Myocyte (in vitro differentiated cells): ENCODE measurements at regions not wholly inside any gene's neighbourhood (a gene's known extent, or its start where the extent isn't known, plus 50 kb on each side); places are given as distances from the start of the nearest gene placed in this dataset.

ENCODE experiments used
- DNase-seq: peaks from one replicate; pipeline ENCODE4 v3.0.0-alpha.2; 2012; ENCODE audit warnings: low read depth

DNA sequence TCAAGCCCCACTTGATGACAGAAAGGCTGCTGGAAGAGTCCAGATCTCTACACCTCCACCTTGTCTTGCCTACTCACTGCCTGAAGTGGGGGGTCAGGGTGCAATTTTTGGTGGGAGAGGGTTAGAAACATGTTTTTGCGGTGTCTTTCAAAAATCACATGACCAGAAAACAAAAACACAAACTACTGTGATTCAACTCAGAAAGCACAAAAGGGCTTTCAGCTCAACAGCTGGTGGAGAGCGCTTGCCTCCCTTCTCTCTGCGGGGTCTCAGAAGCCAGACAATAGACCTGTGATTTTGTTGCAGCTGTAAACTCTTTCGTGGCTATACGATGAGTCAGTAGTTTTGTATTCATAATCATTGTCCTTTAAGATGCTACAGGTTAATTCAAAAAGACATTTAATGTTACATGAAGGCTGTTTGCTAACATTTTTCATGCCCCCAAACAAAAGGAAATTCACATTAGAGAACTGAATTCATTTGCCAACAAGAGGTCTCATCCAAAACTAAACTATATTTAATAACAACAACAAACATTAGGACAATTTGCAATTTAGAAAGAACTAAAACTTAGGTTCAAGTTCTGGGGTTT lies 172.6 kb upstream of the RAI14 start:
- DNase-seq = no peak

DNA sequence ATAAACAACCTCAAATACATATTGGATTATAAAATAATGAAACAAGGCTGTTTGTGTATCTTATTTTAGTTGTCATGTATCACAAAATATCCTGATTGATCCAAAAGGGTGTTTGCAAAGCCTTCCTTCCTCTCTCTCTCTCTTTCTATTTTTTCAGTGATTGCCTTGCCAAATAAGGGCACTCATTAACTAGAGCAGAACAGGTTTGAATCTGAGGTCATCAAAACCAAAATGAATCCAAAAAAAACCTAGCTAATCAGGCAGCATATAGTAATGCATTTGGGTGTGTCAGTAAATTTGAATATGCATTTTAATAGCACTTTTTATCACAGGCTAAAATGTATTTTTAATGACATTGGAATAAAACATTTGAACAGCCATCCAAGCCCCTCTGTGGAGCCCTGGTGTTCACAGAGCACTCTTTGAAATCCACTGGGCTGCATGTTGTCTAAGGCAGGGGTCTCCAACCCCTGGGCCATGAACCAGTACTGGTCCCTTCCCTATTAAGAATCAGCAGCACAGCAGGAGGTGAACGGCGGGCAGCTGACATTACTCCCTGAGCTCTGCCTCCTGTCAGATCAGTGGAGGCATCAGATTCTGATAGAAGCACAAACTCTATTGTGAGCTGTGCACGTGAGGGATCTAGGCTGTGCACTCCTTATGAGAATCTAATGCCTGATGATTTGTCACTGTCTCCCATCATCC lies 171.8 kb upstream of the RAI14 start:
- DNase-seq = no peak

DNA sequence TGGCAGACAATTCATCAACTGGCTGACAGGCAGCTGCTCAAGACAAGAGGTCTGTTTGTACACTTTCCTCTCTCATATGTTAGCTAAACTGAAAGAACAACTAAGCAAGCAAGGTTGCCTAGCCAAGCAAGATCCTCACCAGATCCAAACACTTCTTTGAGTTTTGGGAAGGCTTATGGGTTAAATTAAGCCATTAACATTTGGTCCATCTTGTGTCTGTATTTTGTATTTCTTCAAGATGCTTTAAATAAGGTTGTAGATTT lies 170.4 kb upstream of the RAI14 start:
- DNase-seq = no peak

DNA sequence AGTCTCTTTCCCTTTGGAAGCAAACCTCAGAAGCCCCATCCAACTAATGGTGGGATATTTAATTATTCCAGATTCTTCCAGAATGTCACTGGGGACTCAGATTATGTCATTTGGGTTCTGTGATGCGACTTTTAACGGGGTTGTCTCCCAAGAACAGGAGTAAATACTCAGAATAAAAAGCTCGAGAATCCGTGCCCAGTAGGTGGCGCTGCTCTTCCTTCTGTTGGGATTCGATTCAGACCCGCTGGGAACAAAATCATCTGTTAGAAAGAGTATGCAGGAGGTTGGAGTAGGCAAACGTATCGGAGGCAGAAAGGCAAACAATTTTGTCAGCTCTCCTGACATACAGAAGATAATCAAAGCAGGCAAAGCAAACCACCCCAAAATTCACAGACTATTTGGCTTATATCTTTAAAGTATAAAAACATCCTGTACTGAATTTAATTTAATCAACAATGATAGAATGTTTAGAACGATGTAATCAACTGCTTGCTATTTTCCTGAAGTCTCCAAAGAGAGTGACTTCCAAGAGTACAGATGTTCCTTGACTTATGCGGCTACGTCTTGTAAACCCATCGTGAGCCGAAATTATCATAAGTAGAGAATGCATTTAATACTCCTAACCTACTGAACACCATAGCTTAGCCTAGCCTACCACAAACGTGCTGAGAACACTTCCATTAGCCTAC lies 169.8 kb upstream of the RAI14 start:
- DNase-seq = peak; percentile 88

DNA sequence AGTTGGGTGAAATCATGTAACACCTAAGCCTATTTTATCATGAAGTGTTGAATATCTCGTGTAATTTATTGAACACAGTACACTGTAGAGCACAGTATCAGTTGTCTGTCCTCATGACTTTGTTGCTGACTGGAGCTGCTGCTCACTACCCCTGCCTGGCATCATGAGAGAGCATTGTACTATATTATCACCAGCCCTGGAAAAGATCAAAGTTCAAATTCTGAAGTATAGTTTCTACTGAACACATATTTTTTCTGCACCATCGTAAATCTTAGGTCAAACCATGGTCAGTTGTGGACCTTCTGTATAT lies 169.3 kb upstream of the RAI14 start:
- no peak for DNase-seq

DNA sequence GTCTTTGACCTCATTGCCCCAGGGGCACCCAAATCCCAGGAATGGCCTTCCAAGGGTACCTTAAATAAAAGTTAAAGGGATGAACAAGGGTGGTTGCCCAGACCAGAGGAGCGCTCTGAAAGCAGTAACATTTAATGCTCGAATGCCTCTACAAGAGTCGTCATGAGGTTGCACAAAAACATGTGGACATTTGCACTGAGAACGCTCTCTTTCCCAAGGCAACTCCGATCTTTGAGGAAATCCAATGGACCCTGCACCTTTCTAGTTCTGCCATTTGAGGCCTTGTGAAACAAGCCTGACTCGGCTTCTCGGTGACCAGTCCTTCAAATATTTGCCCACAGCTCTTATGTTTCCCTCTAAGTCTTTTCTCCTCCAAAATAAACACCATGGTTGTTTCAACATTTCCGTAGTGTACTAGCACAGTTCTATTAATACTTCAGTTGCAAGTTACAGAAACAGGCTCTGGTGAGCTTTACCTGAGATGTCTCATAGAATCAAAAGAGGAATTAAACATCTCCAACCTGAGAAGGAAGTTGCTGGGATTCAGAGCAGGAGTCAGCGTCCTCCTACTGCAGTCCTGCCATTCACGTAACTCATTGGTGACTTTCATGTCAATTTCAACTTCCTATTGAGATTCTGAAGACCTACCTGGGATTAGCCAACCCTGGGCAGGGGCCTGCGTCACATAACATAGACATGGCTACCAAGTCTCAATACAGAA lies 168.8 kb upstream of the RAI14 start:
- DNase-seq = peak; percentile 49

DNA sequence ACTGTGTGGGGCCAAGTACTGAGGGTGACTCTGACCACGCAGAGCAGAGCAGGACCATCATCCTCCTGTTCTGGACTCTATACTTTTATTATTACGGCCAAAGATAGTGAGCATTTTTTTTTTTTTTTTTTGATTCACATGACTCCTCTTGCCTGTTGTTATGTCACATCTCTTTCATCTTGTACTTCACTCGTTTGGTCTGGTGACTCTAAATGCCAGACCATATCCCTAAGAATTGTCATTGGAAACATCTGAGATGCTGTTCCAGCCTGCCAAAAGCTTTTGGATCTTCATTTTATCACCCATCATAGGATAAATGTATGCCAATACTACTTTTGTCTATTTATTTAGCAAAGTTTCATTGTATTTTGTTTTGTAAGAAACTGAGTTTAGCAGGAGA lies 168.2 kb upstream of the RAI14 start:
- no peak for DNase-seq

DNA sequence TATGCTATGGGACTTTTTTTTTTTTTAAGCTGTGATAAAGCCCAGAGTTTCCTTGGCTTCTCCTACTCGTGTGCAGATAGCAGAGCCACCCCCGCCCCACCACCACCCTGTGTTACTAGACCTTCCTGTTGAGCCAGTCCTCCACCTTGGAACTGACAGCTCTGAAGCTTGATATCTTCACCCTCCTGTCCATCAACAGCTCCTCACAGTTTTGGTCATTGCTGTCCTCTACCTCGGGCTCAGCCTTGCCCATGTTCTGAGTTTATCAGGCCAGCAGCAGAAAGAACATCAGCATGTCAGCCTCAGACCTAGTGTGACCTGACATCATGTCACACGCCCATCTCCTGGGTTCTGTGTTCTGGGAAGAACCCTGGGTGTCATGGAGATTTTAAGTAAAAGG lies 167.1 kb upstream of the RAI14 start:
- no peak for DNase-seq

DNA sequence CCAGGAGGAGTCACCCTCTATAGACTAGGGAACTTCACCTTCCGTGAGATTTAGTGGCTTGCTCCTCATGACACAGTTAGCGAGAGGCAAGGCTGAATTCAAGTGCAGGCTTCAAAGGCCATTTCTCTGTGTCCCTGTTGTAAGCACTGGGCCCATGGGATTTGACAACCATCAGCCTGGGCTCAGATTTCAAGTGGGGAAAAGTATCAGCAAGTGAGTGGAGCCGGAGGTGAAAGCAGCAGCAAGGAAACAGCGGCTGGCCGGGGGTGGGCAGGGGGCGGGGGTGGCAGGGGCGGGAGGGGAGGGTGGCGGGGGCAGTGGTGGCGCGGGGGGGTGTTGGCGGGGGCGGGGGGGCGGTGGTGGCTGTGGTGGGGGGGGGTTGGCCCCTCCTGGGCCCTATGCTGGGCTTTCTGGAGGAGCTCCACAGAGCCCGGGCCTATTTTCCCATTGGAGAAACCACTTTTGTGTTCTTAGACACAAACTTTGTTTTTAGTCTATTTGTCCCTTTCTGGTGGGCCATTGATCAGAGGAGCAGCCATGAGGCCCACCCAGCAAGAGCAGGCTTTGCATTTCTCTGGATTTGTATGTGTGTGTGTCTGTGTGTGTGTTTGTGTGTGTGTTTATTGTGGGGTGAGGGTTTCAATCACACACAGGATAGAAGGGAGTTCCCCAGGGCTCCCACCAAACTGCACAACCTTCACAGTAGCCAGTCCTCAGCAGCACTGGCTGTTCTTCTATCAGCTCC lies 165.4 kb upstream of the RAI14 start:
- peak; percentile 32 for DNase-seq

DNA sequence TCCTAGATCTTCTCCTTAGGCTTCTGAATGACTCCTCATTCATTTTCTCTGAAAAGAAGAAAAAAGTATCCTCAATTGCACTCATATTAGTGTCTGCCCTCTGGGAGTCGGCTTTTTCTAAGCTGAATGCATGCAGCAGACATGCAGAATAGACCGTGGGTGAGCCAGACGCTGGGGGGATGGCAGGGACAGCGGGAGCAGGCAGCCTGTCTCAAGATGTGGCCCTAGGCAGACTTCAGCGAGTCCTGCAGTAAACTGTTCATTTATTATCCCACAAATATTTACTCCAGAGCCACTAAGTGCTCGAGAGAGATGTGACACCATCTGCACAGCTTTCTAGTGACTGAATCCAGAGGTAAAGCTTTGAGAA lies 164.9 kb upstream of the RAI14 start:
- no peak for DNase-seq

DNA sequence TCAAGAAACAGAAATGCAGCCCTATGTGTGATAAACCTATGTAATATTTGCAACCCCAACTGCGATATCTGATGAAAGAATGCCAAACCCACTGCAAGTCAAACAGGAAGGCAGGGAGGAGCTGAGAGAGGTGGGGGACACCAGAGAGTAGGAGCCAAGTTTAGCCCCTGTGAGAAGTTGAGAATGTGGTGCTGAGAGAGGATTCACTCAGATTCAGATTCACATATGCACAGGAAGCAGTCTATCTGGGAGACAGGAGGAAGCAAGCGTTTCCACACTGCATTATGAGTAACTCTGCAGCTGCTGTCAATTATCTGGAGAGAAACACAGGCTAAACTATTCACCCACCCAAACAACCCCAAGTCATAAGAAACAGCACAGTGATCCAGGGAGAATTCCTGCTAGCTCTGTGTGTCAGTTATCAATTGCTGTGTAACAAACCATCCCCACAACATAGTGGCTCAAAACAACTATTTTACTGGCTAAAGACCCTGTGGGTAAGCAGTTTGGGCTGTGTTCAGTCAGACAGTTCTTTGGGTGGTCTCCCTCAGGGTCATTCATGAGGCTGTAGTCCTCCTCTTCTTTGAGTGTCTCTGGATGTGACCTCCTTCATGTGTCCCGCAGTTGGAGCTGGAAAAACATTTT lies 161.9 kb upstream of the RAI14 start:
- DNase-seq = peak; percentile 14

DNA sequence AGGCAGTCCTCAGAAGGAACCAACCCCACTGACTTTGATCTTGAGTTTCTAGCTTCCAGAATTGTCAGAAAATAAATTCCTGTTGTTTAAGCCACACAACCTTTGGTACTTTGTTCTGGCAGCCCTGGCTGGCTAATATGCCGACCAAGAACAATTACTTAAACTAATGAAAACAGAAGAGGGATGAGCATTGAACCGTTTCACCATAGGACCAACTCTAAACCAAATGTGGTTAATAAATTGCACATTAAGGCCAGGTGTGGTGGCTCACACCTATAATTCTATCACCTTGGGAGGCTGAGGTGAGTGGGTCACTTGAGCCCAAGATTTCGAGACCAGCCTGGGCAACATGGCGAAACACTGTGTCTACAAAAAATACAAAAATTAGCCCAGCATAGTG lies 160.9 kb upstream of the RAI14 start:
- no peak for DNase-seq

DNA sequence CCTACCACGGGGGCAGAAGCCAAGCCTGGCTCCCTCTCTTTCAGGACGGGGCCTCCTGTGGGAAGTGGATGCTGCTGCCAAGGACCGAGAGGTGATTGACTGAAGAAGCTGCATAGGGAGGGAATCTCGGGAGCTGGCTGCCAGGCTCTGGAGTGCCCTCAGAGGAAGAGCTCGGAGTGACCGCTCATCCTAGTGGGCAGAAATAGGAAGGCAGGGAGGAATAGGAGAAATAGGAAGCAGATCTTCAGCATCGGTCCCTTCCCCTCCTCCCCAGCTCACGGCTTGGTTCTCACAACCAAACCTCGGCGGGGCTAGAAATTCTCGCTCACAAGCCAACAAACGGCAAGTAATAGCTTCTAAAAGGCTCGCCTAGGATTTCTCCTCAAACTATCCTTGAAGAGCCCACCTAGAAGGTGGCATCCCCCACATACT lies 159.9 kb upstream of the RAI14 start:
- DNase-seq = no peak

DNA sequence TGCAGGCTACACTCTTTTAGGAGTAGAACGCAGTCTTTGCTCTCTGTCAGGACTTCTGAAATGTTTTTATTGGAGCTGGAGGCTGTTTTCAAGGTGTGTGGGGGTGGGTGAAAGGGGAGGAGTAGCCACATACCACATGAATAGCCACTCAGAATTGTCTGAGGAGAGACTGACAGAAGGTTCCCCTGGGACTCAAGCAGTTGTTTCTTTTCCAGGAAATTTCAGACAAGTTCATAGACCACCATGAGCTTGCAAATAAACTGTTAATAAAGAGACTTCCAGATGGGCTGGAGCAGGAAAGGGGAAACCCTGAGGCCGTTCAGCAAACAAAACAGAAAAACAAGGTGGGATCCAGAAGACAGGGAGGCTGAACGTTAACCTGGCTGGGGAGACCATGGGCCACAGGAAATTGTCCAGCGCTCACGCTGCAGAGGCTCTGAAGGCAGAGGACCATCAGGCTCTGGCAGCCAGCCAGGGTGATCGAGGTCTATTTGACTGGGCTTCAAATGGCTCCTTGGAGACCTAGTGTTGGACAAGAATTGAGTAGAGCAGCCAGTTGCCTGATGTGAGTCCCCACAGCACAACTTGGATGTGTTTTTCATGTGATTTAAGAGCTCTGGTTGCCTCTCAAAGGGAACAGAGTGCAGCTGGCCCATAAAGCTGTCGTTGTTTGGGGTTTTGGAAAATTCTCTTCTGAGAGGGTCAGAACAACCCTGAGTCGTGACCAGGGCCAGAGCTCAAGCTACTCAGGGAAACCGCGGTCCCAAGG lies 159.2 kb upstream of the RAI14 start:
- no peak for DNase-seq

DNA sequence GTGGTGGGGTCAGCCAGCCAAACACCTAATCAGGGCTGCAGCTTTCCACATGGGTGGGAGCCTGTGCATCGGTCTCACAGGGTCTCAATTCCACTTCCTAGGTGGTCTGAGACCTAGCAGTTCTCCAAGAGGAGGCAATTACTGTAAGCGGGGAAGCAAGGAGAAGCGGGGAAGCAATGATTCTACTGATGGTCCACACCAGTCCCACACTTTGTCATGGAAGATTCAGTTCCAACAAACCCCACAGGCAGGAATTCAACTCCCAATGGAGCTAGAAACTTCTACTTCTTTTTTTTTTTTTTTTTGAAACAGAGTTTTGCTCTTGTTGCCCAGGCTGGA lies 158.7 kb upstream of the RAI14 start:
- no peak for DNase-seq

DNA sequence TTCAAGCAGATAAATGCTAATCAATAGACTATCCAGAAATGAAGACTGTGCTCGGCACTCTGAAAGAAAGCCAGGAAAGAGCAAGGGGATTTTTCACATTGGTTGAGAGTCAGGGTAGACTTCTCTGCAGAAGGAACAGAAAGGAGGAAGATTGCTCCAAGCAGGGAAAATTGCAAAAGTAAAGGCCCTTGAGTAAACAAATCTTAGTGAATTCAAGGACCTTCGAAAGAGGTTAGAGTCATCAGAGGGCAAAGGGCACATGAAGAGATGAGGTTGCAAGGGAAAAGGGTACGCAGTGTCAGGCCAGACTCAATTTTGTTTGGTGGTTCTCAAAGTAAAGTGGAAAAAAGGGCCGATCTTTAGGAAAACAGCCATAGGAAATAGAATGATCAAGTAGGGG lies 157.6 kb upstream of the RAI14 start:
- no peak for DNase-seq

DNA sequence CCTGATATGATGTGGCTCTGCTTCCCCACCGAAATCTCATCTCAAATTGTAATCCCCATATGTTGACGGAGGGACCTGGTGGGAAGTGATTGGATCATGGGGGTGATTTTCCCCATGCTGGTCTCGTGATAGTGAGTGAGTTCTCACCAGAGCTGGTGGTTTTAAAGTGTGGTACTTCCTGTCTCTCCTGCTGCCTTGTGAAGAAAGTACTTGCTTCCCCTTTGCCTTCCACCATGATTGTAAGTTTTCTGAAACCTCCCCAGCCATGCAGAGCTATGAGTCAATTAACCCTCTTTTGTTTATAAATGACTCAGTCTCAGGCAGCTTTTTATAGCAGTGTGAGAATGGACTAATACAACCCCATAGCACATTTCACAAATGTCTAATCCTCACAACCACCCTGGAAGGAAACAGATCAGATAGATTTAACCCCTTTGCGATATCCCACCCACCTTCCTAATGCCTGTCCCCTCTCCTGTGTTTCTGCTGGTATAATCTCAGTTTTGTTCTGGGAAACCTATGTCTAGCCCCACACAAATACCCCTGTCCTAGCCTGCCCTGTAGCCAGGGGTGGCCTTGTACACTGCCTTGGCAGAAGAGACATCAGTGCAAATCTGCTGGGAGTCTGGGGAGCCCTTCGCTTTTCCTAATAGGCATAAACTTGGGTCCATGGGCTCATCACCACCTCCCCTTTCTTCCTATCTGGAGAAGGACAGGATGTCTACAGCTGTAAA lies 157.0 kb upstream of the RAI14 start:
- DNase-seq = peak; percentile 59

DNA sequence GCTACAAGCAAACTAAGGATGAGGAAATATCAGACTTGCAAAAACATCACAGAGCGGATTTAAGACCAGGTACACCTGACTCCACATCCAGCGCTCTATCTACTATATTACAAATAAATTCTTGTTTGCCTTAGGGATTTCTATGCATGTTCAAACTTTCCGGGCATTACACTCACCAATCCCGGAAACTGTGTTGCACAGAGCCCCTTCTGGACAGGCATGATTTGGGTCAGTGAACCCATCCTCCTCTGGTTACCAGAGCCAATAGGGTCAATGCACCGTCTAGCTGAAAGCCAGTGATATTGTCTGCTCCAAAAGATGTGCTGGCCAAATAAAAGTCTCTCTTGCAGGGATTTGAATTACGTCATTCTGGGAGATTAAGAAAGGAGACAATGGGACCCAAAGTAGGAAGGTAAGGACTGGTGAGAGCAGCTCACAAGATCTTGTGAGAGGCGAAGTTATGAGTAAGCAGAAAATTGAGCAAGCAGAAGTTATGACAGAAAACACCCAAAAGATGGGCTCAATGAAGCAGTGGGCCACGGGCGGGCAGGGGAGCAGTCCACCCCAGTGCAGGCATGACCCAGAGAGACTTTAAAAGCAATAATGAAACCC lies 155.8 kb upstream of the RAI14 start:
- DNase-seq = no peak

DNA sequence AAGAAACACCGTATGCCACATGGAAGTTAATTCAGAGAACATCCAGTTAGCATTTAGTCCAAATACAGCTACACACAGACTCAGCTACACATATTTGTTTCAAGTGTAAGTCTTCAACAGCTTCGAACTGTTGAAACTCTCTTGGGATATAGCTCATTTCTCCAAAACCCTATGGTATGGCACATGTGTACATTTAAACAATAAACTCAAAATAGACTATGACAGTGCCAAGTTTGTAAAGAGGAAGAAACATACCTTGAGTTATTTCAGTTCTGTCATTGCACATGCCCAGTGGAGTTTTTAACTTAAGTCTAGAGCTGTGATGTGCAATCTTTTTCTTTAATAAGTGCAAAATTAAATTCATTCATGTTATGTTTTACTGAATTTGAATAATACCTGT lies 155.1 kb upstream of the RAI14 start:
- no peak for DNase-seq

DNA sequence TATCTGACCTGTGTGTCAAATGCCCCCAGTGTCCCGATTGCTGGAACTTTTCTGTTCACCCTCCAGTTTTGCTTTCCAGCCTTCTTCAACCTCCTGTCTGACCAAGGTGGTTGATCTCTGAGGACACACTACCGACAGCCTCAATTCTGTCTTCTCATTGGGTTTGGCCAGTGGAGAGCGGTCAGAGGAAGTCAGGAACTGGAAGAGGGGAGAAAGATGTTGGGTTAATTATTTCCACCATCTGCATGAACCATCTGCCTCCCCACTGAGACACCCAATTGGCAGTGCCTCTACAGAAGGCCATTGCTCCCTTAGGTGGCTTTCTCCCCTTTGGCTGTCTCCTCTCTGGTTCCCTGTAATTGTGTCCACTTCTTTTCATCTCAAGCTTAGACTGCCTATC lies 154.3 kb upstream of the RAI14 start:
- no peak for DNase-seq
